ENCODE measurements at regions not wholly inside any gene's neighbourhood (a gene's known extent, or its start where the extent isn't known, plus 50 kb on each side); places are given as distances from the start of the nearest gene placed in this dataset.
"Not testable (repeated sequence)": the region's sequence is repeated elsewhere in the genome, so short reads cannot be mapped to it uniquely, and the experiment has no call there.

DNA sequence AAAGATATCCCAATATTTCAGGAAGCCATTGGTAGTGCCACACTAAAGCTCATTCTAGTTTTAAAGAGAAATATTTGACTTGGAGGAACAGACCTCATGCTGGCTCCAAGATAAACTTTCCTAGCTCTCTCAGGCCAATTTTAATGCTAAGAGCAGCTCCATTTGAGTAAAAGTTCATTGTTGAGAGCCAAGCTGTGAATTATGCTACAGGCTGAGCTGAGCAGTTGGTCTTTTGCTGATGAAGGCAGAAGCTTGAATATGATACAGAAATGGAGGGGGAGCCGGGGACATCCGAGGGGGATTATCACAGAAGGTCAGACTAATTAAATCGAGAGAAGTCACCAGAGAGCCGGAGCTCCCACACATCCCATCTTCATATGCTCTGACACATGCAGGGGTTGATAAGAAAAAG, 175.7 kb upstream of the AUTS2 start:
- Histone ChIP-seq H3K27me3 (ENCODE audit: control insufficient read depth, insufficient read depth, low read length) (no peaks in the 10 kb centered on the region), H3K9me3 (replicated peaks; ENCODE audit: low read length) (no peaks in the 10 kb centered on the region)

DNA sequence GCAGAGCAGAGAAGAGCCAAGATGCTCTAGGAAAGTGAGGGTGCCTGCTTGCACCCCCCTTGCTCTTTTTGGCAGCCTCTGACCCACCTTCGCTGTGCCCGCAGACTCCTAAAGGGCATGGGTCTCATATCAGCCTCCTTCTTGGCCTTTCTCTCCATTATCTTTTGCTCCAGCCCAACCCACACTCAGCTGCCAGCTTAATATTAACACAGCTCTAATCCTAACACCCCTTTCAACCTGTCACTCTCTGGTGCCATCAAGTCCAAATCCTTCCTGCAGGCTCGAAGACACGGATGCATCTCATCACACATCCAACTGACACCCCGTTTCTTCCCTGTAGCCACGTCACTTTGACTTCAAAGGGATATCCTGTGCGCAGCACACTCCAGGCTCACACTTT, 171.6 kb upstream of the AUTS2 start:
- Histone ChIP-seq H3K27me3 (ENCODE audit: control insufficient read depth, insufficient read depth, low read length) (no peaks in the 10 kb centered on the region), H3K9ac (ENCODE audit: low read depth, low read length) (no peak overlapping the region), H3K9me3 (replicated peaks; ENCODE audit: low read length) (no peaks in the 10 kb centered on the region), H3K4me2 (ENCODE audit: low read length) (no peak overlapping the region), H3K36me3 (ENCODE audit: insufficient read depth, low read length) (no peaks in the 10 kb centered on the region), H3K4me1 (ENCODE audit: control insufficient read depth, insufficient read depth, low read length) (no peaks in the 10 kb centered on the region), H3K4me3 (ENCODE audit: low read length) (no peak overlapping the region)

More for the DNA sequence above, 175.7 kb upstream of the AUTS2 start:
- no peak overlapping the region for H3K4me3 ChIP-seq (ENCODE audit: low read length)
- H3K9ac ChIP-seq (ENCODE audit: low read depth, low read length) = no peak overlapping the region
- no peaks in the 10 kb centered on the region for H3K36me3 ChIP-seq (ENCODE audit: insufficient read depth, low read length)
- no peaks in the 10 kb centered on the region for H3K4me1 ChIP-seq (ENCODE audit: control insufficient read depth, insufficient read depth, low read length)
- no peak overlapping the region for H3K4me2 ChIP-seq (ENCODE audit: low read length)

DNA sequence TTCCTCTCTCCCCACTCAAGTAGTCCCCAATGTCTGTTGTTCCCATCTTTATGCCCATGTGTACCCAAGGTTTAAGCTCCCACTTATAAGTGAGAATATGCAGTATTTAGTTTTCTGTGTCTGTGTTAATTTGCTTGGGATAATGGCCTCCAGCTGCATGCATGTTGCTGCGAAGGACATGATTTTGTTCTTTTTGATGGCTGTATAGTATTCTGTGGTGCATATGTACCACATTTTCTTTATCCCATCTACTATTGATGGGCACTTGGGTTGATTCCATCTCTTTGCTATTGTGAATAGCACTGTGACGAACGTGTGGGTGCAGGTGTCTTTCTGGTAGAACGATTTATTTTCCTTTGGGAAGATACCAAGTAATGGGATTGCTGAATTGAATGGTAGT, 170.2 kb upstream of the AUTS2 start:
- Histone ChIP-seq H3K9me3 (replicated peaks; ENCODE audit: low read length) (no peaks in the 10 kb centered on the region), H3K36me3 (ENCODE audit: insufficient read depth, low read length) (no peaks in the 10 kb centered on the region), H3K4me1 (ENCODE audit: control insufficient read depth, insufficient read depth, low read length) (no peaks in the 10 kb centered on the region), H3K4me2 (ENCODE audit: low read length) (no peak overlapping the region), H3K4me3 (ENCODE audit: low read length) (no peak overlapping the region), H3K27me3 (ENCODE audit: control insufficient read depth, insufficient read depth, low read length) (no peaks in the 10 kb centered on the region), H3K9ac (ENCODE audit: low read depth, low read length) (no peak overlapping the region)

DNA sequence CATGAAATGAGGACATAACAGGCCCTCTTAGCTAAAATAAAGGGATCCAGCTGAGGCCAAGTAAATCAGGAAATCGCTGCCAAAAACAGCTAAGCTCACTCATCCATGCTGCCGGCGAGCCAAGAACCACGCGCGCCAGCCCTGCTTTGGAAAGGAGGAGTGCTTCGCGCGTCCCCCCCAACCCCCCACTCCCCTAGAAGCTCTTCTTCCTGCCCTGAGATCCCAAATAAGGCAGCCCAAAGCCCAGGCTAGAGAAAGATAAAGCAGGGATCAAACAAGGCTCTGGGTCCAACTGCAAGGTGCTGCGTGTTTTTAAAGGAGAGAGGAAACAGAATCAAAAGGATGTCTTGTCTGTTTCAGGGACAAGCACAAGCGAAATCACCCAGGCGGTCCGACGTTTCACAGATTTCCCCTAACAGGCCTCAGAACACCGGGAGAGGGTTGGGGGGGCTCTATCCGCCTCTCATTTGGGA, 168.3 kb upstream of the AUTS2 start:
- no peaks in the 10 kb centered on the region for H3K36me3 ChIP-seq (ENCODE audit: insufficient read depth, low read length)
- H3K9me3 ChIP-seq (replicated peaks; ENCODE audit: low read length) = no peaks in the 10 kb centered on the region
- H3K4me3 ChIP-seq (ENCODE audit: low read length) = no peak overlapping the region
- H3K9ac ChIP-seq (ENCODE audit: low read depth, low read length) = no peak overlapping the region
- no peaks in the 10 kb centered on the region for H3K4me1 ChIP-seq (ENCODE audit: control insufficient read depth, insufficient read depth, low read length)
- H3K4me2 ChIP-seq (ENCODE audit: low read length) = no peak overlapping the region
- no peaks in the 10 kb centered on the region for H3K27me3 ChIP-seq (ENCODE audit: control insufficient read depth, insufficient read depth, low read length)

DNA sequence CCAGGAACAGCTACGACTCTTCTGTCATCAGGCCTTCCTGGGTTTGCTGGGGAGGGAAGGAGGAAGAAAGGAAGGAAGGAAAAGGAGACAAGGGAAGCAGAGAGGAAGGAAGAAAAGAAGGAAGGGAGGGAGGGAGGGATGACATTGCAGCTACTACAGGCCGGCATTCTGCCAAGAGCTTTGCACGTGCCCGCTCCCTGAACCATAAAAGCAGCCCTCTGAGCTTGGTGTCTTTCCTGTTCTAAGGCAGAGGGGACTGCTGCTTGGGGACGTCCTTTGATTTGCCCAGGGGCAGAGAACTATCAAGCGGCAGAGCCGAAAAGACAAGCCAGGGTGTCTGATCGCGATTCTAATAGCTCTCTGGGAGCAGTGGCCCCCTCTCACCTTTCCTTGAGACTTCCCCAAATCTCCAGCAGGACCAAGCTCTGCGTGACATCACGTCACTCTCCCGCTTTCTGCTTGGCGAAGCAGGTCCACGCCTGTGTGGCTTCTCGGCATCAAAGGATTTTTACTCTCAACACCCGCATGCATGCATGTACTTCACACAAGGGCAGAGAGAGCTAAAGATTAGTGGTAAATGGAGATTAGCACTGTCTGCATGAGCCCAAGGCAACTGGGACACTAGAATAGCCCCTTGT, 167.8 kb upstream of the AUTS2 start:
- Histone ChIP-seq H3K36me3 (ENCODE audit: insufficient read depth, low read length) (no peaks in the 10 kb centered on the region), H3K27me3 (ENCODE audit: control insufficient read depth, insufficient read depth, low read length) (no peaks in the 10 kb centered on the region), H3K4me3 (ENCODE audit: low read length) (no peak overlapping the region), H3K9ac (ENCODE audit: low read depth, low read length) (no peak overlapping the region), H3K4me1 (ENCODE audit: control insufficient read depth, insufficient read depth, low read length) (no peaks in the 10 kb centered on the region), H3K4me2 (ENCODE audit: low read length) (no peak overlapping the region), H3K9me3 (replicated peaks; ENCODE audit: low read length) (no peaks in the 10 kb centered on the region)

DNA sequence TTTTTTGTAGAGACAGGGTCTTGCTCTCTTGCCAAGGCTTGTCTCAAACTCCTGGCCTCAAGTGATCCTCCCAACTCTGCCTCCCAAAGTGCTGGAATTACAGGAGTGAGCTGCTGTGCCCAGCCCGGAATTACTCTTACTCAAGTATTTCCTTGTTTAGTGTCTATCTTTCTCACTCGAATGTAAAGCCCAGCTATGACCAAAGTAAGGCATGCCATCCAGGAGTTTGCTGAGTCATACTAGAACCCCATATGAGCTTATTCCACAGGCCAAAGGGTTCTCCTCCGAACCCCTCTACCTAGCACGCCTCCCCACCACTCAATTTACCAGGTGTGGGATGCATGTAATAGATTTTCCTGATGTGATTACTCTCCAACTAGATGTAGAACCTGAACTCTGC, 166.6 kb upstream of the AUTS2 start:
- no peaks in the 10 kb centered on the region for H3K9me3 ChIP-seq (replicated peaks; ENCODE audit: low read length)
- H3K36me3 ChIP-seq (ENCODE audit: insufficient read depth, low read length) = no peaks in the 10 kb centered on the region
- no peak overlapping the region for H3K4me2 ChIP-seq (ENCODE audit: low read length)
- no peaks in the 10 kb centered on the region for H3K4me1 ChIP-seq (ENCODE audit: control insufficient read depth, insufficient read depth, low read length)
- H3K4me3 ChIP-seq (ENCODE audit: low read length) = no peak overlapping the region
- no peaks in the 10 kb centered on the region for H3K27me3 ChIP-seq (ENCODE audit: control insufficient read depth, insufficient read depth, low read length)
- H3K9ac ChIP-seq (ENCODE audit: low read depth, low read length) = no peak overlapping the region

DNA sequence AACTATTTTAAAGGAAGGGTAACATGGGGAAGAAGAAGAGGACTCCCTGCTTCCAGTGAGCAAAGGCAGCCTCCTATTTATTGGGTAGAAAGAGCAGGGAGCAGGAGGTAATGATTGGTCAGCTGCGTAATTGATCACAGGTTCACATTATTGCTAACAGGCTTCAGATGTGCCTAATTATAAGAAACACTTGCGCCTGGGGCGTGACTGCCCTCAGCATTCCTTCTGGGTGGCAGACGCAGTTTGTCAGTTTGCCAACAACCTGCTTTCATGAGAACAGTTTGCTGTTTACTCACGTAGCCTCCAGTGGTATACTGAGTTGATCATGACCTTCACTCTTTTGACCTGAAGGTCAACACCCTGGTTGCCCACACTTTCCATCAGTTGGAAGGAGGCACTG, 166.0 kb upstream of the AUTS2 start:
- not testable (repeated sequence) for H3K4me3 ChIP-seq (ENCODE audit: low read length); H3K9me3 ChIP-seq (replicated peaks; ENCODE audit: low read length); H3K9ac ChIP-seq (ENCODE audit: low read depth, low read length); H3K27me3 ChIP-seq (ENCODE audit: control insufficient read depth, insufficient read depth, low read length); H3K4me1 ChIP-seq (ENCODE audit: control insufficient read depth, insufficient read depth, low read length); H3K36me3 ChIP-seq (ENCODE audit: insufficient read depth, low read length); H3K4me2 ChIP-seq (ENCODE audit: low read length)

DNA sequence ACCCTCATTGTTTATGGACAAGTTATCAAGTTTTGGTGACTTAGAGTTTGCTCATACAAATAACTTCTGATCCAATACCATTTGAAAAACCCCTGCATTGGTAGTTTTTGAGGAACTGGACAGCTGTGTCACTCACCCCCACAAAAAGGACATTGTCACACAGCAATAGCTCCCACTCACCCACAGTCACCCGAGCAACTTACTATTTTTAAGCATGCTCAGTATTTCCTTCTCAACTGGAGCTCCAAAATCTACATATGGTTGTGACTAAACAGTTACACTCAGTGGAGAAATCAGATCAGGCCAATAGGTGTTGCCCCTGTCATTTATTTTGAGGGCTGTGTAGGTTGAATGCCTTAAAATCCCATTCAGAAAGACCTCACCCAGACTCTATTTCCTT, 165.2 kb upstream of the AUTS2 start:
- Histone ChIP-seq H3K9me3 (replicated peaks; ENCODE audit: low read length) (no peaks in the 10 kb centered on the region), H3K4me2 (ENCODE audit: low read length) (no peak overlapping the region), H3K4me3 (ENCODE audit: low read length) (no peak overlapping the region), H3K36me3 (ENCODE audit: insufficient read depth, low read length) (no peaks in the 10 kb centered on the region), H3K27me3 (ENCODE audit: control insufficient read depth, insufficient read depth, low read length) (no peaks in the 10 kb centered on the region), H3K4me1 (ENCODE audit: control insufficient read depth, insufficient read depth, low read length) (no peaks in the 10 kb centered on the region), H3K9ac (ENCODE audit: low read depth, low read length) (no peak overlapping the region)

DNA sequence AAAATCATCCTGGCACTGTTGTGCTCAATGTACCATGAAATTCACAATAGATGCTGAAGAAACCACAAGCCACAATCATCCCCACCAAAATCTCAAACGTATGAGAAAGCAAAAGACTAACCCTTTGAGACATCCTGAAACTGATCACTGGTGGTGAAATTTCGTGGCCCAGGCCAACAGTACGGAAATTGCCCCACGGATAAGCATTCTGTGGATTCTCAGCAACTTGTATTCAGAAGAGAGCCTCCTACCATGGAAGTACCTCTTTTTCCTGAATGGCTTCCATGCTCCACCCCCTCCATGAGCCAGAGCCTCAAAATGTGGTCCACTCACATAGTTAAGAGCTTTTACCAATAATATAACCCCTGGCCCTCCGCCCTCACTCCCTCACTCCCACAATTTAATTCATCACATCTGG, 163.9 kb upstream of the AUTS2 start:
- Histone ChIP-seq H3K4me1 (ENCODE audit: control insufficient read depth, insufficient read depth, low read length) (no peaks in the 10 kb centered on the region), H3K27me3 (ENCODE audit: control insufficient read depth, insufficient read depth, low read length) (no peaks in the 10 kb centered on the region), H3K4me3 (ENCODE audit: low read length) (no peak overlapping the region), H3K9ac (ENCODE audit: low read depth, low read length) (no peak overlapping the region), H3K4me2 (ENCODE audit: low read length) (no peak overlapping the region), H3K36me3 (ENCODE audit: insufficient read depth, low read length) (no peaks in the 10 kb centered on the region), H3K9me3 (replicated peaks; ENCODE audit: low read length) (no peaks in the 10 kb centered on the region)

DNA sequence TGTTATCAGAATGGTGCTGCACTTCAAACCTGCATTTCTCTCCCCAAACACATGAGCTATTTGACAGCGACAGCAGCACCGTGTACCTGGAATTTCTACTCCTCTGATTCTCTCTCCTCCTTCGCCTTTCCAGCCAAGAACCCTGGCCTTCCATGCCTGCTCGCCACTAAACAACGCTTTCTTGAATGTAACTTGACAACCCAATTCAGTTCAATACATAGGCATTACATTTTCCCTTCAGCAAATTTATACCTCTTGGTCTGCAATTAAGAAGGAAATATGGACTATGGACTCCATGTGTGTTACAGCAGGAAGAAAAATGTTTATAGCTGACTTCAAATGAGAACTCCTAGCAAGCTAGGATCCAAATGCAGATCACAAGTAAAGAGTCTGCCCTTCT, 162.6 kb upstream of the AUTS2 start:
- Histone ChIP-seq H3K4me2 (ENCODE audit: low read length) (no peak overlapping the region), H3K27me3 (ENCODE audit: control insufficient read depth, insufficient read depth, low read length) (no peaks in the 10 kb centered on the region), H3K9me3 (replicated peaks; ENCODE audit: low read length) (no peaks in the 10 kb centered on the region), H3K36me3 (ENCODE audit: insufficient read depth, low read length) (no peaks in the 10 kb centered on the region), H3K4me1 (ENCODE audit: control insufficient read depth, insufficient read depth, low read length) (no peaks in the 10 kb centered on the region), H3K4me3 (ENCODE audit: low read length) (no peak overlapping the region), H3K9ac (ENCODE audit: low read depth, low read length) (no peak overlapping the region)

DNA sequence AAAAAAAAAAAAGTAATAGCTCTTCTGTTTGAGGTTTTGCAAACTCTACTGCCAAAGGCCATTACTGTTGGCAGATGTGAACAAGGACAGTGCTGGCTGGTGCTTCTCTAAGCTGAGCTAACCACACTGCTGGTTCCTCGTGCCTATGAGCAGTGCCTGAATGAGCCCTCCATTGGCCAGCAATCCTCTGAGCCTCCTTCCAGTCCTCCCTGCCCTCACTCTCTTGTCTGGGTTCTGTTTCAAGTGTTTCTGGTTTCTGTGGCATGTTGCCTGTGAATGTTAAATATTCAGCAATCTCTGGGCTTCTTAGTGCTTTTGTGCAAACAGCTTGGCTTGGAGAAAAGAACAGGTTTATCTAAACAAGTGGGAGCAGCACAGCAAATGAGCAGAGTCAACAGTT, 161.3 kb upstream of the AUTS2 start:
- H3K4me2 ChIP-seq (ENCODE audit: low read length) = no peak overlapping the region
- no peak overlapping the region for H3K4me3 ChIP-seq (ENCODE audit: low read length)
- no peaks in the 10 kb centered on the region for H3K4me1 ChIP-seq (ENCODE audit: control insufficient read depth, insufficient read depth, low read length)
- H3K9ac ChIP-seq (ENCODE audit: low read depth, low read length) = no peak overlapping the region
- H3K36me3 ChIP-seq (ENCODE audit: insufficient read depth, low read length) = no peaks in the 10 kb centered on the region
- no peaks in the 10 kb centered on the region for H3K9me3 ChIP-seq (replicated peaks; ENCODE audit: low read length)
- no peaks in the 10 kb centered on the region for H3K27me3 ChIP-seq (ENCODE audit: control insufficient read depth, insufficient read depth, low read length)

DNA sequence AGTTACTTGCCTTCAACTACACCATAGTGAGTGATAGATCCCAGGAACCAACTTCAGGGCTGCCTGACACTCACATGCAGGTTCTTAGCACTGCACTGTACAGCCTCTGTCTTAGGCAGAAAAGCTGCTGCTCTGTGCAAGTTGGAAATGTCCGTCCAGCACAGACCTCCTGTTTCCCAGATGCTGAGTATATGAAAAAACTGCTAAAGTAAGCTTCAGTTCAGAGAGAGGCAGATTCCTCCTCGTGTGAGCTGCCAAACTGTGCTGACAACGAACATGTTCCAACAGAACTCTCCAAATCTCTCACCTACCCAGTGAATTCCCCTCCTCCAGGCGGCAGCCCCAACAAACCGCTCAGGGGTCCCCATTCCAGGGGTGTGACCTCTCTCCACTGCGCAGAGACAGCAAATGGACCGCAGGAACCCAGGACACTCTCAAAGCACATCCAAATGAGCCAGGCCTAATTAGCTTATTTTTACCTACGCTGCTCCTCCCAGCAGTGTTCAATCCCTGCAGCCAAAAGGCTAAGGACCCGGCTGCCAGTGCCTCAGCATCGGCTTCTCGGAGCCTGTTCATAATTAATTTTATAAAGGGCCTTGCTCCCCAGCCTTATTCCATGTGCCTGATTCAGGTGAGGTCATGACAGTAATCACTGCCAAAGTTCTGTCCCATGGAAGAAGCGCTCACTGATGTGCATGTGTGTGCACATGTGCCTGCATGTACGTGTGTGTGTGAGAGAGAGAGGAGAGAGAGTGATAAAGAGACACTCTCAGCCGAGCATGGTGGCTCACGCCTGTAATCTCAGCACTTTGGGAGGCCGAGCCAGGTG, 159.5 kb upstream of the AUTS2 start:
- Histone ChIP-seq H3K36me3 (ENCODE audit: insufficient read depth, low read length) (no peaks in the 10 kb centered on the region), H3K9ac (ENCODE audit: low read depth, low read length) (no peak overlapping the region), H3K4me2 (ENCODE audit: low read length) (no peak overlapping the region), H3K4me1 (ENCODE audit: control insufficient read depth, insufficient read depth, low read length) (no peaks in the 10 kb centered on the region), H3K4me3 (ENCODE audit: low read length) (no peak overlapping the region), H3K27me3 (ENCODE audit: control insufficient read depth, insufficient read depth, low read length) (no peaks in the 10 kb centered on the region), H3K9me3 (replicated peaks; ENCODE audit: low read length) (no peaks in the 10 kb centered on the region)

Measured in skeletal muscle satellite cell (primary cell).